ENCODE measurements at regions not wholly inside any gene's neighbourhood (a gene's known extent, or its start where the extent isn't known, plus 50 kb on each side); places are given as distances from the start of the nearest gene placed in this dataset.

DNA sequence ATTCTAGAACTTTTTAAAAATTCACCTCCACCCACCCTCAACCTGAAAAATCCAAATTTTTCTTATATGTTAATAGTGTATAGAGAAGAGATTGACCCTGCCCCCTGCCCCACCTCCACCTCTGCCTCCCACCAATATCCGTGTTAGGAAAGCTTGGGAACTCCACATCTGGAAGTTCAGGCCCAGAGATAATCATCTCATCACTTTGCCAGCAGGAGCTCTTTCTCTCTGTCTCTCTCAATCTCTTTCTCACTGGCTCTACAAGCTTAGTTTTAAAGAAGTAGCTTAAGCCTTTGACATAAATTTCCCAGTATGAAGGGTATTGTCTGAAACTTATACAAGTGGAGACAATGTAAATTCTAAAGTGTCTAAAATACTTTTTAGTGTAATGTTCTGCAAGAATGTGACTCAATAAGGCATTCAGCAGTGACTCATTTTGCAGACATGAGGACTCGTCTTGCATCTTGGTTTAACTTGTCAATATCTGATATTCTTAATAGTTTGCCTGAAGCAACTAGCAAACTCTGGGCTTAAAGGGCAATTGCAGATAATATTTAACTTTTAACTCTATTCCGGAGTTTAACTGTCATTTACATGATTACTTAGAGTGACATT is 299.8 kb upstream of the EPHA3 start:
- Histone ChIP-seq H2AFZ (ENCODE audit: low read depth) (no peak overlapping the region), H3K9ac (no peak overlapping the region), H4K20me1 (ENCODE audit: insufficient read depth) (no peaks in the 10 kb centered on the region), H3K4me3 (IDR thresholded peaks at IDR 0.05; ENCODE audit: insufficient read depth, low read depth, low read length) (no peak overlapping the region), H3K36me3 (ENCODE audit: insufficient read depth) (no peaks in the 10 kb centered on the region), H3K27me3 (ENCODE audit: insufficient read depth, low read depth) (no peaks in the 10 kb centered on the region), H3K4me1 (ENCODE audit: low read depth, poor library complexity, severe bottlenecking) (no peaks in the 10 kb centered on the region), H3K27ac (no peak overlapping the region), H3K4me2 (no peak overlapping the region), H3K79me2 (ENCODE audit: insufficient read depth, low read depth) (no peaks in the 10 kb centered on the region)
- no peak for TF ChIP-seq CTCF (conservative IDR thresholded peaks at IDR 0.05; ENCODE audit: low read depth, low read length)

DNA sequence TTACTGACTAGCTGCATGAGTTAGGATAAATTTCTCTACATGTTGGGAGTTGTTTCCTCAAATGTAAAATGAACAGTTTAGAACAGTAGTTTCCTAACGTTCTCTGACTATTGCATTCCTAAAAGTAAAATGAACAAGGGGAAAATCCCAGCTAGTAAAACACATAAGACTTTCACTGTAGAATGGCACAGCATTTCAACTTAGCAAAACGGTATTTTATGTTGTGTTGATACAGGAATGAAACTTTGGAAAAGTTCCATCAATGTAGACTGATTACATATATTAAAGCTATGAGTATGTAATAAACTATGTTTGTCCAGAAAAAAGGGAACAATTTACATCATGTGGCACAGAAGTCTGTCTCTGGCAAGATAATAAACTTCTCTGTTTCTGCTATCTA is 297.4 kb upstream of the EPHA3 start:
- no peak overlapping the region for H3K9ac ChIP-seq
- no peaks in the 10 kb centered on the region for H3K27me3 ChIP-seq (ENCODE audit: insufficient read depth, low read depth)
- H3K4me1 ChIP-seq (ENCODE audit: low read depth, poor library complexity, severe bottlenecking), result no peaks in the 10 kb centered on the region
- no peak overlapping the region for H3K4me2 ChIP-seq
- no peak overlapping the region for H3K4me3 ChIP-seq (IDR thresholded peaks at IDR 0.05; ENCODE audit: insufficient read depth, low read depth, low read length)
- no peak for TF ChIP-seq CTCF (conservative IDR thresholded peaks at IDR 0.05; ENCODE audit: low read depth, low read length)
- no peak overlapping the region for H2AFZ ChIP-seq (ENCODE audit: low read depth)
- H3K36me3 ChIP-seq (ENCODE audit: insufficient read depth), result no peaks in the 10 kb centered on the region
- no peak overlapping the region for H3K27ac ChIP-seq
- H4K20me1 ChIP-seq (ENCODE audit: insufficient read depth), result no peaks in the 10 kb centered on the region
- no peaks in the 10 kb centered on the region for H3K79me2 ChIP-seq (ENCODE audit: insufficient read depth, low read depth)

GRCh38 chr3:88810455-88810854 is 297.0 kb upstream of the EPHA3 start:
- no peaks in the 10 kb centered on the region for H3K4me1 ChIP-seq (ENCODE audit: low read depth, poor library complexity, severe bottlenecking)
- no peak for TF ChIP-seq CTCF (conservative IDR thresholded peaks at IDR 0.05; ENCODE audit: low read depth, low read length)
- no peak overlapping the region for H3K4me2 ChIP-seq
- no peak overlapping the region for H3K4me3 ChIP-seq (IDR thresholded peaks at IDR 0.05; ENCODE audit: insufficient read depth, low read depth, low read length)
- H3K27ac ChIP-seq, result no peak overlapping the region
- H3K36me3 ChIP-seq (ENCODE audit: insufficient read depth), result no peaks in the 10 kb centered on the region
- H2AFZ ChIP-seq (ENCODE audit: low read depth), result no peak overlapping the region
- H4K20me1 ChIP-seq (ENCODE audit: insufficient read depth), result no peaks in the 10 kb centered on the region
- no peaks in the 10 kb centered on the region for H3K27me3 ChIP-seq (ENCODE audit: insufficient read depth, low read depth)
- H3K9ac ChIP-seq, result no peak overlapping the region
- H3K79me2 ChIP-seq (ENCODE audit: insufficient read depth, low read depth), result no peaks in the 10 kb centered on the region

- no peak for TF ChIP-seq CTCF (conservative IDR thresholded peaks at IDR 0.05; ENCODE audit: low read depth, low read length)
- no peaks in the 10 kb centered on the region for H3K27me3 ChIP-seq (ENCODE audit: insufficient read depth, low read depth)
- no peak overlapping the region for H3K4me3 ChIP-seq (IDR thresholded peaks at IDR 0.05; ENCODE audit: insufficient read depth, low read depth, low read length)
- H2AFZ ChIP-seq (ENCODE audit: low read depth), result no peak overlapping the region
- no peaks in the 10 kb centered on the region for H3K79me2 ChIP-seq (ENCODE audit: insufficient read depth, low read depth)
- H3K4me2 ChIP-seq, result no peak overlapping the region
- H3K9ac ChIP-seq, result no peak overlapping the region
- no peaks in the 10 kb centered on the region for H3K36me3 ChIP-seq (ENCODE audit: insufficient read depth)
- no peaks in the 10 kb centered on the region for H4K20me1 ChIP-seq (ENCODE audit: insufficient read depth)
- H3K27ac ChIP-seq, result no peak overlapping the region
- no peaks in the 10 kb centered on the region for H3K4me1 ChIP-seq (ENCODE audit: low read depth, poor library complexity, severe bottlenecking)
Measured at GRCh38 chr3:88811096-88811495, 296.3 kb upstream of the EPHA3 start.

Data from KMS-11 (cell line).